IMR-90 (cell line): ENCODE measurements at regions not wholly inside any gene's neighbourhood (a gene's known extent, or its start where the extent isn't known, plus 50 kb on each side); places are given as distances from the start of the nearest gene placed in this dataset.
"Not testable (repeated sequence)": the region's sequence is repeated elsewhere in the genome, so short reads cannot be mapped to it uniquely, and the experiment has no call there.

ENCODE experiments used
- ATAC-seq: fragments of 200-7000 bp; cut with Tn5 transposase; 2 replicates; pipeline ENCODE4 v1.9.1; 2020; ENCODE audit warnings: low read depth, mild to moderate bottlenecking, moderate library complexity
- BruUV-seq: library from RNA; stranded (reverse); fragments of 400-500 nt; replicated peaks from 2 replicates; lab custom pipeline; 2021; lab: Mats Ljungman, UMichigan
- CTCF ChIA-PET: fragments of 300-600 bp; formaldehyde crosslinking; extraction: SDS; loops from one replicate; lab custom pipeline; 2021; ENCODE audit warnings: antibody characterized with exemption; lab: Yijun Ruan, JAX
- POLR2A ChIA-PET: fragments of 300-600 bp; sonication (Branson Sonifier 250); formaldehyde crosslinking; loops from one replicate; lab custom pipeline; 2022; ENCODE audit warnings: antibody characterized with exemption; ENCODE audit not compliant: unreplicated experiment; lab: Charles Lee
- DNase-seq: peaks from one replicate; pipeline ENCODE4 v3.0.0; 2013
- H2AFZ ChIP-seq: replicated peaks from 2 replicates; pipeline ENCODE3; 2013; ENCODE audit warnings: low read length, mild to moderate bottlenecking; ENCODE audit not compliant: poor library complexity
- H2AK5ac ChIP-seq: 2 replicates; pipeline ENCODE4 v1.6.1; 2013; ENCODE audit warnings: low read depth, low read length, inconsistent platforms
- H2AK9ac ChIP-seq: replicated peaks from 2 replicates; pipeline ENCODE3; 2013; ENCODE audit warnings: mild to moderate bottlenecking, low read depth, low read length, moderate library complexity; ENCODE audit not compliant: poor library complexity
- H2BK120ac ChIP-seq: 2 replicates; pipeline ENCODE4 v1.6.1; 2013; ENCODE audit warnings: low read depth, low read length, inconsistent platforms
- H2BK15ac ChIP-seq: 3 replicates; pipeline ENCODE4 v1.6.1; 2013; ENCODE audit warnings: low read depth, low read length, inconsistent platforms
- H2BK20ac ChIP-seq: 2 replicates; pipeline ENCODE4 v1.6.1; 2013; ENCODE audit warnings: low read depth, mild to moderate bottlenecking, inconsistent platforms, low read length, moderate library complexity
- H2BK5ac ChIP-seq: 2 replicates; pipeline ENCODE4 v1.6.1; 2013; ENCODE audit warnings: mild to moderate bottlenecking, low read depth, low read length, inconsistent platforms; ENCODE audit not compliant: poor library complexity, severe bottlenecking
- H3K14ac ChIP-seq: replicated peaks from 2 replicates; pipeline ENCODE4 v1.6.1; 2013; ENCODE audit warnings: low read depth, low read length, inconsistent platforms
- H3K18ac ChIP-seq: 2 replicates; pipeline ENCODE4 v1.6.1; 2013; ENCODE audit warnings: low read depth, low read length, control low read depth
- H3K23ac ChIP-seq: 2 replicates; pipeline ENCODE4 v1.6.1; 2013; ENCODE audit warnings: low read depth, low read length, inconsistent platforms
- H3K27ac ChIP-seq: 2 replicates; pipeline ENCODE4 v1.5.1; 2013; ENCODE audit warnings: mild to moderate bottlenecking, control low read depth, low read length; ENCODE audit not compliant: insufficient read depth
- H3K27me3 ChIP-seq: 2 replicates; pipeline ENCODE4 v1.6.1; 2013; ENCODE audit warnings: low read length; ENCODE audit not compliant: control insufficient read depth, insufficient read depth
- H3K36me3 ChIP-seq: 2 replicates; pipeline ENCODE4 v1.6.1; 2013; ENCODE audit warnings: low read length, mixed read lengths; ENCODE audit not compliant: control insufficient read depth, insufficient read depth
- H3K4ac ChIP-seq: 2 replicates; pipeline ENCODE4 v1.6.1; 2013; ENCODE audit warnings: low read depth, low read length, inconsistent platforms
- H3K4me1 ChIP-seq: 2 replicates; pipeline ENCODE4 v1.6.1; 2013; ENCODE audit warnings: low read length, mixed read lengths; ENCODE audit not compliant: control insufficient read depth, insufficient read depth
- H3K4me2 ChIP-seq: 2 replicates; pipeline ENCODE4 v1.6.1; 2013; ENCODE audit warnings: low read depth, mild to moderate bottlenecking, control low read depth, low read length, moderate library complexity
- H3K4me3 ChIP-seq: 2 replicates; pipeline ENCODE4 v1.5.1; 2013; ENCODE audit warnings: low read depth, mild to moderate bottlenecking, control low read depth, low read length, moderate library complexity; ENCODE audit not compliant: insufficient read depth
- H3K56ac ChIP-seq: 2 replicates; pipeline ENCODE4 v1.6.1; 2013; ENCODE audit warnings: low read length, inconsistent platforms; ENCODE audit not compliant: insufficient read depth; ENCODE audit errors: extremely low read depth
- H3K79me1 ChIP-seq, 2 experiments: 2 replicates each; pipeline ENCODE4 v1.6.1; 2013; ENCODE audit warnings: low read length in 2 of 2, inconsistent platforms in 1 of 2, low read depth in 1 of 2
- H3K9ac ChIP-seq: 2 replicates; pipeline ENCODE4 v1.6.1; 2013; ENCODE audit warnings: low read depth, low read length, control low read depth
- H3K9me1 ChIP-seq: 2 replicates; pipeline ENCODE4 v1.6.1; 2013; ENCODE audit warnings: low read length, inconsistent platforms; ENCODE audit not compliant: insufficient read depth
- H3K9me3 ChIP-seq: 2 replicates; pipeline ENCODE4 v1.6.1; 2013; ENCODE audit warnings: low read length; ENCODE audit not compliant: control insufficient read depth, insufficient read depth
- H4K20me1 ChIP-seq: 2 replicates; pipeline ENCODE4 v1.6.1; 2013; ENCODE audit warnings: low read length, inconsistent platforms; ENCODE audit not compliant: insufficient read depth
- H4K5ac ChIP-seq: 2 replicates; pipeline ENCODE4 v1.6.1; 2013; ENCODE audit warnings: mild to moderate bottlenecking, low read depth, low read length, control low read depth
- H4K8ac ChIP-seq, 2 experiments: 2 replicates each; pipeline ENCODE4 v1.6.1; 2013; ENCODE audit warnings: low read depth in 2 of 2, low read length in 2 of 2, control low read depth in 1 of 2, inconsistent platforms in 1 of 2
- H4K91ac ChIP-seq: 2 replicates; pipeline ENCODE4 v1.6.1; 2013; ENCODE audit warnings: low read depth, low read length, inconsistent platforms; ENCODE audit not compliant: insufficient read depth
- CEBPB ChIP-seq: IDR thresholded peaks from 2 replicates; pipeline ENCODE4 v1.6.1; 2012; ENCODE audit warnings: low read depth, low read length, improper control_type of control experiment
- CHD1 ChIP-seq: IDR thresholded peaks from 2 replicates; pipeline ENCODE4 v1.6.1; 2012; ENCODE audit warnings: low read depth, low read length, improper control_type of control experiment
- RFX5 ChIP-seq: IDR thresholded peaks from 2 replicates; pipeline ENCODE4 v1.8.0; 2012; ENCODE audit warnings: low read depth, mild to moderate bottlenecking, low read length, moderate library complexity
- WGBS, 2 experiments: methylation state at CpG; one replicate each; pipeline versions ENCODE4 v1.1.5 to v1.1.7; 2013; ENCODE audit warnings: missing lambda C conversion rate in 2 of 2; ENCODE audit not compliant: insufficient read length in 1 of 2; ENCODE audit errors: extremely low coverage in 2 of 2; 5-methylcytosine and 5-hydroxymethylcytosine counted together
- dilution Hi-C: fragments of 300-500 bp; cut with HindIII; formaldehyde crosslinking; loops from one replicate; pipeline ENCODE4 v1.14.3; 2018; ENCODE audit warnings: low sequenced_read_pairs; ENCODE audit not compliant: unreplicated experiment
- in situ Hi-C: fragments of 300-500 bp; cut with MboI; formaldehyde crosslinking; loops from 3 replicates; pipeline ENCODE4 v1.14.3; 2019; ENCODE audit warnings: low sequenced_read_pairs, inconsistent platforms, mixed read lengths
- intact Hi-C: fragments of 100-400 bp; cut with micrococcal nuclease; formaldehyde crosslinking; loops from 2 replicates; pipeline ENCODE4 v1.10.0; 2022
- TF ChIP-seq, protein P1 (sequence below): conservative IDR thresholded peaks from 2 replicates; pipeline ENCODE4 v1.5.1; 2012; ENCODE audit warnings: mild to moderate bottlenecking, low read depth, low read length, improper control_type of control experiment

DNA sequence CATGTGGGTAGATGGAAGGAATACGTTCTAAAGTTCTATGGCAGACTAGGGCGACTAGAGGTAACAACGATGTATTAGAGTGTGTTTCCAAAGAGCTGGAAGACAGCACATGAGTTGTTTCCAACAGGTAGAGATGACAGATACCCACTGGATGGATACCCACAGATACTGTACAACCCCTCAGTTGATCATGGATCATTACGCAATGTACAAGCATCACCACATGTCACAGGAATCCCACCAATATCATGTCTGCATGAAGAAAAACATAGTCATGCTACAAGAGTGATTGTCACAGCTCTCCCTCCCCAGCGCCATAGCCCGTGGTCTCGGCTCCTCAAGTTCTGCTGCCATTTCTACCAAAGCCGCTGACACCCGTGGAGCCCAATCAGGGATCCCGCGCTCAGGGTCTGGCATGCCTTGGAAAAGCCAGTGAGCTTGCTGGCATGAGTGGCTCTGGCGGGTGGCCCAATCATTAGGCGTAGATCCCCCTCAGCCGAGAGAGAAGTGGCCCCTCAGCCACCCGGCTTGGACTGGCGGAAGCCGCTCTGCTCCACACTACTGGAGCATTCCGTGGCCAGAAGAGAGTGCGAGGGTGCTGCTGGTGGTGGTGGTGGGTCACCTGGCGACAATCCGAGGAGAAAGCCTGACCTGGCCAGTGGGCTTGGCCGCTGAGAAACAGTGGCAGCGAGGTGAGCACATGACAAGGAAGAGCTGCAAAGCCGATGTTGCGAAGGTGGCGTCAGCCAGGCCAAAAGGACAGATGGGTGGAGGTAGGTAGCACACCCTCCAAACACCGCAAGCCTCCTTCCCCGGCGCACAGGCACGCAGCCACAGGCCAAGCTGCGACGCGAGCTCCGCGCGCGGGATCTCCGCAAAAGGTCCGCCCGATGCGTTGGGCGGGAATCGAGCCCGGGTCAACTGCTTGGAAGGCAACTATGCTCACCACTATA is 65.7 kb upstream of the FCGR2A start:
- H3K14ac ChIP-seq: no peak overlapping the region
- BruUV-seq: no TSS peak
- ATAC-seq (peak; percentile 19), DNase-seq (peak; percentile 33)
- no peak overlapping the region for H2BK15ac ChIP-seq
- H3K36me3 ChIP-seq: no peaks in the 10 kb centered on the region
- no peaks in the 10 kb centered on the region for H3K9me3 ChIP-seq
- CTCF ChIA-PET: interaction anchor here (0.6 to 1.5 kb wide), 5 partner anchors 8 to 322 kb away, joined by 3 to 4 read pairs (median 3); no protein-coding TSS in a partner anchor
- H3K4me1 ChIP-seq: no peaks in the 10 kb centered on the region
- H2AK9ac ChIP-seq: peak overlapping the region; percentile 82
- peaks cover 4% of the 10 kb centered on the region; the same call in 1 of the 2 replicates for H4K20me1 ChIP-seq
- no peak overlapping the region for H4K8ac ChIP-seq
- no peak overlapping the region for H4K91ac ChIP-seq
- intact Hi-C loops (no loop called here), in situ Hi-C loops (no loop called here), dilution Hi-C loops (no loop called here)
- peak overlapping the region; percentile 86 for H2AFZ ChIP-seq
- H3K23ac ChIP-seq: no peak overlapping the region
- peak overlapping the region; percentile 84 for H3K4me2 ChIP-seq
- no peak overlapping the region for H2BK5ac ChIP-seq
- no peak overlapping the region for H4K5ac ChIP-seq
- H3K56ac ChIP-seq: no peak overlapping the region
- H3K18ac ChIP-seq: no peak overlapping the region
- peak overlapping the region; percentile 48 for H3K4me3 ChIP-seq
- peak; percentile 86 for TF ChIP-seq CEBPB
- no peak for TF ChIP-seq RFX5
- no peak for TF ChIP-seq CHD1
- TF ChIP-seq, protein P1, sequence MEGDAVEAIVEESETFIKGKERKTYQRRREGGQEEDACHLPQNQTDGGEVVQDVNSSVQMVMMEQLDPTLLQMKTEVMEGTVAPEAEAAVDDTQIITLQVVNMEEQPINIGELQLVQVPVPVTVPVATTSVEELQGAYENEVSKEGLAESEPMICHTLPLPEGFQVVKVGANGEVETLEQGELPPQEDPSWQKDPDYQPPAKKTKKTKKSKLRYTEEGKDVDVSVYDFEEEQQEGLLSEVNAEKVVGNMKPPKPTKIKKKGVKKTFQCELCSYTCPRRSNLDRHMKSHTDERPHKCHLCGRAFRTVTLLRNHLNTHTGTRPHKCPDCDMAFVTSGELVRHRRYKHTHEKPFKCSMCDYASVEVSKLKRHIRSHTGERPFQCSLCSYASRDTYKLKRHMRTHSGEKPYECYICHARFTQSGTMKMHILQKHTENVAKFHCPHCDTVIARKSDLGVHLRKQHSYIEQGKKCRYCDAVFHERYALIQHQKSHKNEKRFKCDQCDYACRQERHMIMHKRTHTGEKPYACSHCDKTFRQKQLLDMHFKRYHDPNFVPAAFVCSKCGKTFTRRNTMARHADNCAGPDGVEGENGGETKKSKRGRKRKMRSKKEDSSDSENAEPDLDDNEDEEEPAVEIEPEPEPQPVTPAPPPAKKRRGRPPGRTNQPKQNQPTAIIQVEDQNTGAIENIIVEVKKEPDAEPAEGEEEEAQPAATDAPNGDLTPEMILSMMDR: no peak
- H2BK120ac ChIP-seq: no peak overlapping the region
- no peak overlapping the region for H2BK20ac ChIP-seq
- H3K9me1 ChIP-seq: peaks cover 3% of the 10 kb centered on the region; the same call in 1 of the 2 replicates
- no peak overlapping the region; the same call in 1 of the 2 replicates for H3K9ac ChIP-seq
- no peak overlapping the region for H3K4ac ChIP-seq
- POLR2A ChIA-PET: no interaction called here
- no peak overlapping the region for H2AK5ac ChIP-seq
- no peaks in the 10 kb centered on the region; the same call in none of the 2 replicates for H3K27me3 ChIP-seq
- H3K27ac ChIP-seq: no peak overlapping the region
- no peaks in the 10 kb centered on the region for H3K79me1 ChIP-seq
- WGBS, 2 experiments: 57% methylated on average over 10 of the region's 44 CpGs; no CpG with 5 or more reads in 1 of the 2 experiments

DNA sequence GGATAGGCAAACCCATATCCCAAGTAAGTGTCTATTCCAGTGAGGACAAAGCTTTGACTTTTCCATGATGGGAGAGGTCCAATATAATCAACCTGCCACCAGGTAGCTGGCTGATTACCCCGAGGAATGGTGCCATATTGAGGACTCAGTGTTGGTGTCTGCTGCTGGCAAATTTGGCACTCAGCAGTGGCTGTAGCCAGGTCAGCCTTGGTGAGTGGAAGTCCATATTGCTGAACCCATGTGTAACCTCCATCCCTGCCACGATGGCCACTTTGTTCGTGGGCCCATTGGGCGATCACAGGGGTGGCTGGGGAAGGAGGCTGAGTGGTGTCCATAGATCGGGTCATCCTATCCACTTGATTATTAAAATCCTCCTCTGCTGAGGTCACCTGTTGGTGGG is 65.5 kb upstream of the CFAP126 start:
- H2AK9ac ChIP-seq, H3K4me3 ChIP-seq, H3K4ac ChIP-seq, H2AFZ ChIP-seq, in situ Hi-C loops, H3K56ac ChIP-seq, dilution Hi-C loops, H3K14ac ChIP-seq, H4K91ac ChIP-seq, H2BK15ac ChIP-seq, H3K9ac ChIP-seq, H3K23ac ChIP-seq, H3K27me3 ChIP-seq, H3K79me1 ChIP-seq, H2BK20ac ChIP-seq, H3K4me1 ChIP-seq, H3K9me1 ChIP-seq, H3K4me2 ChIP-seq, POLR2A ChIA-PET, H4K20me1 ChIP-seq, H3K18ac ChIP-seq, BruUV-seq, H2AK5ac ChIP-seq, CTCF ChIA-PET, H2BK120ac ChIP-seq, DNase-seq, H3K9me3 ChIP-seq, H4K8ac ChIP-seq, H3K27ac ChIP-seq, H3K36me3 ChIP-seq, intact Hi-C loops, H2BK5ac ChIP-seq, H4K5ac ChIP-seq, ATAC-seq: not testable (repeated sequence)
- no CpG with 5 or more reads among the region's 5 CpGs for WGBS, 2 experiments
